ENCODE measurements at regions not wholly inside any gene's neighbourhood (a gene's known extent, or its start where the extent isn't known, plus 50 kb on each side); places are given as distances from the start of the nearest gene placed in this dataset.
"Not testable (repeated sequence)": the region's sequence is repeated elsewhere in the genome, so short reads cannot be mapped to it uniquely, and the experiment has no call there.

DNA sequence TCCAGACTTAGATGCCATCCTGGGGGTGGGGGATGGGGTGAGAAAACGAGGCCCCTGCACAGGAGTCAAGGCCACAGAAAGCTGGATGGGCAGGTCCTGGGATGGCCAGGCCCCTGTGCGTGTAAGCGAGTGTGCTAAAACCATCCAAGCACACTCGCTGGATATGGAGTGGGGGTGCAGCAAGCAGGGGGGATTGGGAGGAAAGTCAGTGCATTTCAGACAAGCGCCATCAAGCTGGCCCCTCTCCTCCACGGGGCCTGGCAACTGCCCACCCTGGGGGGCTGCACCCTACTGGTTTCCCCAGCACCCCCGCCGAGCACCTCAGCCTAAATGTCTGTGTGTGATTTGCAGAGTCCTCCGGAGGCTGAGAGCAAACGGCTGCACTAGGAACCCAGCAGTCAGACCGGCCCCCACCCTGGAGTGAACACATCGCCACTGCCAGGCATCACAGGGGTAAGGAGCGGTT lies 106.6 kb upstream of the ZNF469 start:
- H3K27ac ChIP-seq; H3K4me3 ChIP-seq; H3K36me3 ChIP-seq; intact Hi-C loops (cut with DNase I; ENCODE audit: low total_unique reads); H3K9me3 ChIP-seq; H3K27me3 ChIP-seq; DNase-seq; H3K4me1 ChIP-seq: not testable (repeated sequence)
- WGBS, 5 donors: 57 to 81% (median 72%) methylated on average over 12 to 13 of the region's 13 CpGs

DNA sequence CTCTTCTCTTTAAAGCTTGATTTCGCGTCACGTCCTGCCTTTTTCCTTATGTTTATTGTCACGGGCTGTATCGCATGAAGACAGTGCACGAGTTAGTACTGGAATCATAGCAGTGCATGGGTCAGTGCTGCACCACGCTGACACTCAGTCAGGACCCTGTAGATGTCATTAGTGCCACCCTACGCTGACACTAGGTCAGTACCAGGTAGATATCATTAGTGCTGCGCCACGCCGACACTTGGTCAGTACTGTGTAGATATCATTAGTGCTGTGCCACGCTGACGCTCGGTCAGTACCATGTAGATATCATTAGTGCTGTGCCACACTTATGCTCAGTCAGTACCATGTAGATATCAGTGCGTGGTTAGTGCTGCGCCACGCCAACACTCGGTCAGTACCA lies 106.2 kb upstream of the ZNF469 start:
- no peak for TF ChIP-seq CTCF (IDR thresholded peaks at IDR 0.05)
- no peak for TF ChIP-seq EP300 (IDR thresholded peaks at IDR 0.05)
- Histone ChIP-seq H3K9me3 (no peaks in the 10 kb centered on the region), H3K4me1 (no peaks in the 10 kb centered on the region), H3K27ac (no peak overlapping the region), H3K4me3 (no peak overlapping the region), H3K36me3 (no peaks in the 10 kb centered on the region), H3K27me3 (no peaks in the 10 kb centered on the region)
- DNase-seq: no peak
- intact Hi-C loops (cut with DNase I; ENCODE audit: low total_unique reads): no loop called here
- 89 to 94% (median 91%) methylated on average over 16 to 18 of the region's 18 CpGs for WGBS, 5 donors

DNA sequence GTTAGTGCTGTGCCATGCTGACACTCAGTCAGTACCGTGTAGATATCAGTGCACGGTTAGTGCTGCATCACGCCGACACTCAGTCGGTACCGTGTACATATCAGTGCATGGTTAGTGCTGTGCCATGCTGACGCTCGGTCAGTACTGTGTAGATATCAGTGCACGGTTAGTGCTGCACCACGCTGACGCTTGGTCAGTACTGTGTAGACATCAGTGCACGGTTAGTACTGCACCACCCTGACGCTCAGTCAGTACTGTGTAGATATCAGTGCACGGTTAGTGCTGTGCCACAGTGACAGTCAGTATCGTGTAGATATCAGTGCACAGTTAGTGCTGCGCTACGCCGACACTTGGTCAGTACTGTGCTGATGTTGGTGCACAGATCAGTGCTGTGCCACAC lies 102.8 kb upstream of the ZNF469 start:
- H3K4me3 ChIP-seq: no peak overlapping the region
- intact Hi-C loops (cut with DNase I; ENCODE audit: low total_unique reads): no loop called here
- peaks cover 0 to 5% (median 0%) of the 10 kb centered on the region in 3 donors for H3K27me3 ChIP-seq
- H3K27ac ChIP-seq: no peak overlapping the region
- TF ChIP-seq EP300 (IDR thresholded peaks at IDR 0.05) (no peak), POLR2AphosphoS5 (IDR thresholded peaks at IDR 0.05) (no peak), CTCF (IDR thresholded peaks at IDR 0.05) (no peak), POLR2A (IDR thresholded peaks at IDR 0.05) (no peak)
- H3K36me3 ChIP-seq: no peaks in the 10 kb centered on the region
- 91 to 95% (median 92%) methylated on average over 18 of the region's 18 CpGs for WGBS, 5 donors
- DNase-seq: no peak
- H3K4me1 ChIP-seq: peaks cover 8 to 13% (median 9%) of the 10 kb centered on the region in 4 donors
- no peaks in the 10 kb centered on the region for H3K9me3 ChIP-seq

DNA sequence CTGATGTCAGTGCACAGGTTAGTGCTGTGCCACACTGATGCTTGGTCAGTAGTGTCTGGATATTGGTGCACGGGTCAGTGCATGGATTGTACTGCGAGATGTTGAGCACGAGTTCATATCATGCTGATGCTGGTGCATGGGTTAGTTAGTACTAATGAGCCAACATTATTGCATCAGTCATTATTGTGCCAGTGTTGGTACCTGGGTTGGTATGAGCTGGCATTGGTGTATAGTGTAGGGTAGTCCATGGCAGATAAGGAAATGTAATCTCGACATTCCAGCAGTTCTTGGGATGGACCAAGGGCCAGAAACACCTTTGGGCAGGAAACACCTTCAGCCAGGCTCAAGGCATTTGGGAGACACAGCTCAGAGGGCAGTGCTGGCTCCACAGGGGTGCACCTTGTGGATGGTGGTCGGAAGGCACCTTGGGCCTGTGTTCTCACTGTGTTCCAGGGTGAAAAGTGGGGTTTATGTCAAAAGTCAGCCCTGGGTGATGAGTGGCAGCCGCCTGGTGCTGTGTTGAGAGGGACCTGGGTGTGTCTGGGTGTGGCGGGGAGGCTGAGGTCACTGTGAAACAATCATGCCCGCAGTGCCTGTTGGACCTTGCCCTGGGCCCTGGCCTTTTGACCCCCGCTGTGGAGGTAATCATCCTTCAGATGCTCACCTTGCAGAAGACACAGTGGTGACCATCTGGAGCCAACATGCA lies 100.7 kb upstream of the ZNF469 start:
- H3K27me3 ChIP-seq: peaks cover 0 to 5% (median 0%) of the 10 kb centered on the region in 3 donors
- H3K4me1 ChIP-seq: peaks cover 8 to 13% (median 9%) of the 10 kb centered on the region in 4 donors
- intact Hi-C loops (cut with DNase I; ENCODE audit: low total_unique reads): no loop called here
- no peak for DNase-seq
- 52 to 72% (median 60%) methylated on average over 9 of the region's 9 CpGs for WGBS, 5 donors
- H3K9me3 ChIP-seq: peaks cover 0 to 13% (median 10%) of the 10 kb centered on the region in 4 donors
- H3K27ac ChIP-seq: no peak overlapping the region
- TF ChIP-seq POLR2A (IDR thresholded peaks at IDR 0.05): no peak
- TF ChIP-seq EP300 (IDR thresholded peaks at IDR 0.05): no peak
- TF ChIP-seq POLR2AphosphoS5 (IDR thresholded peaks at IDR 0.05): no peak
- H3K36me3 ChIP-seq: no peaks in the 10 kb centered on the region
- no peak overlapping the region for H3K4me3 ChIP-seq

- intact Hi-C loops (cut with DNase I; ENCODE audit: low total_unique reads): no loop called here
- Histone ChIP-seq H3K36me3 (no peaks in the 10 kb centered on the region), H3K27ac (no peak overlapping the region), H3K4me3 (no peak overlapping the region), H3K27me3 (peaks cover 0 to 5% (median 0%) of the 10 kb centered on the region in 3 donors), H3K9me3 (peaks cover 0 to 21% (median 18%) of the 10 kb centered on the region in 4 donors), H3K4me1 (peaks cover 8 to 13% (median 9%) of the 10 kb centered on the region in 4 donors)
- DNase-seq: peak in 1 of 2 donors; percentile 75
- TF ChIP-seq EP300 (IDR thresholded peaks at IDR 0.05) (no peak), POLR2A (IDR thresholded peaks at IDR 0.05) (no peak), POLR2AphosphoS5 (IDR thresholded peaks at IDR 0.05) (no peak), CTCF (IDR thresholded peaks at IDR 0.05) (no peak)
- 43 to 48% (median 45%) methylated on average over 17 to 21 of the region's 21 CpGs for WGBS, 5 donors
Measured at GRCh38 chr16:88282564-88283395, 100.0 kb upstream of the ZNF469 start.
